IPS DF 6.9 (cell line): ENCODE measurements at regions not wholly inside any gene's neighbourhood (a gene's known extent, or its start where the extent isn't known, plus 50 kb on each side); places are given as distances from the start of the nearest gene placed in this dataset.

Source experiments
- DNase-seq: peaks from one replicate; pipeline ENCODE4 v3.0.0-alpha.2; 2013; ENCODE audit warnings: low read depth, low spot score
- H3K27ac ChIP-seq: one replicate; pipeline ENCODE4 v1.5.1; 2013; ENCODE audit warnings: low read length, control low read depth
- H3K27me3 ChIP-seq: 2 replicates; pipeline ENCODE4 v1.6.1; 2013; ENCODE audit warnings: mild to moderate bottlenecking, low read length; ENCODE audit not compliant: control insufficient read depth, insufficient read depth
- H3K36me3 ChIP-seq: 2 replicates; pipeline ENCODE4 v1.6.1; 2013; ENCODE audit warnings: low read length; ENCODE audit not compliant: control insufficient read depth, insufficient read depth
- H3K4me1 ChIP-seq: 2 replicates; pipeline ENCODE4 v1.6.1; 2013; ENCODE audit warnings: low read length; ENCODE audit not compliant: control insufficient read depth, insufficient read depth
- H3K4me3 ChIP-seq: 2 replicates; pipeline ENCODE4 v1.5.1; 2013; ENCODE audit warnings: mild to moderate bottlenecking, low read length
- H3K9me3 ChIP-seq: 2 replicates; pipeline ENCODE4 v1.6.1; 2013; ENCODE audit warnings: low read length, inconsistent platforms; ENCODE audit not compliant: control insufficient read depth, insufficient read depth
- WGBS: extraction: QIAGEN DNeasy Blood & Tissue Kit; methylation state at CpG from one replicate; pipeline ENCODE4 v1.1.7; 2013; ENCODE audit warnings: mixed read lengths, missing lambda C conversion rate; ENCODE audit not compliant: insufficient read length, insufficient coverage; 5-methylcytosine and 5-hydroxymethylcytosine counted together

DNA sequence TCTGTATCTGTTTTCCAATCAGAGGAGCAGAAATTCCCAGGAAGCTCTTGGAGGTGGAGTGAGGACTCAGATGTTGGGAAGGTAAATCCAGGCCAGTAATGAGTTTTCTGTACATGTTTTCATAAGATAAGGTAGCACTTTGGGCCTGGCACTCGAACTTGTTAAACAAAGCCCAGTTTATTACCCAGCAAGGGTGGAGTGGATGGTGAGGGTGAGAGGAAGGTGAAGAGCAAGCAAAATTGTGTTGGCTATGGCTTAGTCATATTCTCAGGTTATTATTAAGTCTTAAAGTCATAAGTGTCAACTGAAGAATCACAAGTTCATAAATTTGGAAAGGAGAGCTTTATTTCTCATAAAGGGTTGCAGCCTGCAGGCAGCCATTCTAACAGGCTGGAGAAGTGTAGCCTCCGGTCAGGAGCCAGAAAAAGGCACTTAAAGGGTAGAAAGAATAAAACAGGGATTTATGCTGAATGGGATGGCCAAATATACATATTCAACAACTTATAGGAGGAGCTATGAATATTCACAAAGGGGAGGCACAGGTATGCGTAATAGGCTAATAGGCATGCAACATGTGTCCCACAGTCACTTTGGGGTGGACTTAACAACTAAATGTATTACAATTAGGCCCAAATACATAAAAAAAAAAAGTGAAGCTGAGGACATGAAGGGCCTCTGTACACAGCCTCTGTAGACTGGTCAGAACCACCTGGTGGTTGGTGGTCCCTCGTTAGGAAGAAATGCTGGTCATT lies 523.9 kb downstream of the LMO4 start:
- H3K27me3 ChIP-seq = no peaks in the 10 kb centered on the region
- H3K4me3 ChIP-seq = no peak overlapping the region
- no peak overlapping the region for H3K27ac ChIP-seq
- H3K9me3 ChIP-seq = no peaks in the 10 kb centered on the region
- H3K36me3 ChIP-seq = no peaks in the 10 kb centered on the region
- WGBS = no CpG with 5 or more reads among the region's 4 CpGs
- DNase-seq = no peak
- no peaks in the 10 kb centered on the region; the same call in 1 of the 2 replicates for H3K4me1 ChIP-seq

DNA sequence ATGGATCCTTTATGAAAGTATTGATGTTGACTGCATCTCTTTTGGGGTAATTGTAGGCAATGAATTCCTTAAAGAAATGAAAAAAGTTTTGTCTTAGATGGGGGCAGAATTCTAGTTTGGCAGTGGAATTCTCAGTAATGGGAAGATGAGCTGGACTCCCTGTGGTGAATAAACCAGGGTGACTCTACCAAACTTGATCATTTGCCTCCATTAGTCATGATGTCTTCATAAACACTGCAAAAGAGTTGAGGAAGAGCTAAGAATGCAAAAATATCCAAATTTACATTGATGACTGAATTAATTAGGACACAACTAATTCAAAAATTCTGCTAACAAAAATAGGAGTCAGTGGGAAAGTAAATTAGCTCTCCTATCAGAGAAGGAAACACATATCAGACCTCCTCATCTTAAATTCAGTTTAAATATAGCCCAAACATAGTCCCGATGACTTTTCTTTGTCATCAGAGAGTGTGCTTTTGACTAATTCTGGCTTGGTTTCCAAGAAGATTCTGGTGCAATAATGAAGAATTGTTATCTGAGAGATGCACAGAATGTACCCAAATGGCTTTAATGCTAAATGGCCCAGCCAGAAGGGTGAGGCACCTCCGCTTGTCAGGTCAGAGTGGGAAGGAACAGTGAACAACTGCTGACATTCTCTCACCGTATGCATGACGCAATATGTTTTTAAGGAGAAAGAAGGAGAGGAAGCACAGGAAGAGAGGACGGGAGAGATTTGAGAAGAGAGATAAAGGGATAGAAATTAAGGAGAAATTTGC lies 525.1 kb downstream of the LMO4 start:
- Histone ChIP-seq H3K4me1 (no peaks in the 10 kb centered on the region; the same call in 1 of the 2 replicates), H3K27me3 (no peaks in the 10 kb centered on the region), H3K9me3 (no peaks in the 10 kb centered on the region), H3K27ac (no peak overlapping the region), H3K36me3 (no peaks in the 10 kb centered on the region), H3K4me3 (no peak overlapping the region)
- no peak for DNase-seq
- 100% methylated on average over 2 of the region's 5 CpGs for WGBS

DNA sequence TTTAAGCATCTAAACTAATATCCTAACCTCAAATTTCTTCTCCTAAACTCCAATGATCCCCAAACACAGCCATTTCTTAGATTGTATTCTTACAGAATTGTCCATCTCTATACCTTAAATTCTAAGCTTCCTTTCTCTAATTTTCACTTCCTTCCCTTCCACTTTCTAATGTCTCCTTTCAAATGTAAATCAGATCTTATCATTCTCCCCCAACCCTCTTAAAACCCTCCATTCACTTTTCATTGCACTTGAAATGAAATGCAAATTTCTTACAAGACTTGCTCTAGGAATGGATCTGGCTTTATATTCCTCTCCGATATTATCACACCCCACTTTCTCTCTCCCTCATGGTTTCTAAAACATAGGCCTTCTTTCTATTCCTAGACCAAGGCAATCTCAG lies 534.6 kb downstream of the LMO4 start:
- Histone ChIP-seq H3K4me1 (no peaks in the 10 kb centered on the region), H3K4me3 (no peak overlapping the region), H3K27me3 (no peaks in the 10 kb centered on the region), H3K27ac (no peak overlapping the region), H3K9me3 (no peaks in the 10 kb centered on the region), H3K36me3 (no peaks in the 10 kb centered on the region)
- WGBS = no CpG with 5 or more reads among the region's 1 CpG
- no peak for DNase-seq

DNA sequence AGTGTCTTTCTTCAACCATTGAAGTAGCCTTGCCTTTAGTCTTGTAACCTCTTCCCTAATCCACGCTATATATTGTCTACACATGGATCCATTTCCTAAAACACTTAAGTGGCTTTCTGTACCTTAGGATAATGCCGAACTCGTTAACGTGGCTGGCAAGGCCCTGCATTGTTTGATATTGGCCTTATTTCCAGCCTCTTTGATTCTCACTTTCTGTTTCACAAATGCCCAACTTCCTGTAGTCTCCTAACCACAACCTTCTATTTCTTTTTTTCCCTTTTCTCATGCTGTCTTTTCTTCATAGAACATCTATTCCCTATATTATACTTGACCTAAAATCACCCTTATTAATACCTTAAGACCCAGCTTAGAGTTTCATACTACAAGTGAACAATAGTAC lies 536.0 kb downstream of the LMO4 start:
- H3K27ac ChIP-seq = no peak overlapping the region
- H3K36me3 ChIP-seq = no peaks in the 10 kb centered on the region
- H3K27me3 ChIP-seq = no peaks in the 10 kb centered on the region
- no peaks in the 10 kb centered on the region for H3K9me3 ChIP-seq
- WGBS = no CpG with 5 or more reads among the region's 4 CpGs
- no peak overlapping the region for H3K4me3 ChIP-seq
- no peaks in the 10 kb centered on the region for H3K4me1 ChIP-seq
- DNase-seq = no peak

DNA sequence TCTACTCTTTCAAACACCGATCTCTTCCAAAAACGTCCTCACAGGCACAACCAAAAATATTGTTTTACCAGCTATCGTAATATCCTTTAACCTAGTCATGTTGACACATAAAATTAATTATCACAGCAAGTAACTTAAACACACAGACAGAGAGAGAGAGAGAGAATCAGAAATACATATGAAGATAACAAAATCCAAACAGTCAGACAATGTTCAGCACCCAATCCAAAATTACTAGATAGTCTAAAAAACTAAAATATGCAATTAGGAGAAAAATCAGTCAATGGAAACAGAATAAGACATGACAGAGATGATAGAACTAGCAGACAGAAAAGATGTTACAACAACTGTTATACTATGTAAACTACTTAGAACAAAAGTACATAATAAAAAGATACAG lies 537.7 kb downstream of the LMO4 start:
- Histone ChIP-seq H3K27ac (no peak overlapping the region), H3K9me3 (no peaks in the 10 kb centered on the region), H3K4me1 (no peaks in the 10 kb centered on the region), H3K27me3 (no peaks in the 10 kb centered on the region), H3K4me3 (no peak overlapping the region), H3K36me3 (no peaks in the 10 kb centered on the region)
- DNase-seq = no peak
- WGBS = 100% methylated on average over 3 of the region's 3 CpGs

DNA sequence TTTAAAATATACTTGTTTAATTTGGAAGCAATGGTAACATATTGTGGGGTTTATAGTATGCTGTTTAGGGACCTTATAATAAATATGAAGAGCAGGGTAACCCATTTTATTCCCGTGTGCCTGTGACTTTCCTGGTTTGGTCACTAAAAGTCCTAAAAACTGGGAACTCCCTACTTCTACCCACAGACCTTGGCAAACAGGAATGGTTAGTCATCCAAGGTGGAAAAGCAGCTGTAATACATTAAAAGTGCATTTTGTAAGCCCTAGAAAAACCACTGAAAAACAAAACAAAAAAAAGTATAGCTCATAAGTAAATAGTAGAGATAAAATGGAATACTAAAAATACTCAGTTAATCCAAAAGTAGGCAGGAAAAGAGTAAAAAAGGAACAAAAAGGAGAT lies 538.9 kb downstream of the LMO4 start:
- no peak overlapping the region for H3K4me3 ChIP-seq
- no peaks in the 10 kb centered on the region for H3K9me3 ChIP-seq
- no peaks in the 10 kb centered on the region for H3K27me3 ChIP-seq
- no peaks in the 10 kb centered on the region; the same call in 1 of the 2 replicates for H3K4me1 ChIP-seq
- no peak overlapping the region for H3K27ac ChIP-seq
- H3K36me3 ChIP-seq = no peaks in the 10 kb centered on the region
- no peak for DNase-seq
- WGBS = no CpG with 5 or more reads among the region's 1 CpG

DNA sequence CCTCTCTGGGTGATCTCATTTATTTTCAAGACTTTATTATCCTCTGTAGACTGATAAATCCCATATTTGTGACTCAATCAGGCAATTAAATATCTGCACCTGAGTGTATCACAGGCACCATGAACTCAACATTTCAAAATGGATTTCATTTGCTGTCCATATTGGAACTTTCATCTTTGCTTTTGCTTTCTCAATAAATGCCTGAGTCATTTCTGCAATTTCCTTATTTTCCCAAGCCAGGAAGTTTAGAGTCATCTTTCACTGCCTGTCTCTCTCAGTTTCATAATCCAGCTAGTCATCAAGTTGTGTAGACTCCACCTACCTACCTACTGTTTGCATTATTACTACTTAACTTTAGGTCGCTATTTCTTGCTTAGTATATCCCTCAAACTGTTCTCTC lies 540.9 kb downstream of the LMO4 start:
- Histone ChIP-seq H3K27me3 (no peaks in the 10 kb centered on the region), H3K36me3 (no peaks in the 10 kb centered on the region), H3K9me3 (no peaks in the 10 kb centered on the region), H3K4me3 (no peak overlapping the region), H3K4me1 (no peaks in the 10 kb centered on the region; the same call in 1 of the 2 replicates), H3K27ac (no peak overlapping the region)
- no CpG with 5 or more reads among the region's 1 CpG for WGBS
- DNase-seq = no peak

DNA sequence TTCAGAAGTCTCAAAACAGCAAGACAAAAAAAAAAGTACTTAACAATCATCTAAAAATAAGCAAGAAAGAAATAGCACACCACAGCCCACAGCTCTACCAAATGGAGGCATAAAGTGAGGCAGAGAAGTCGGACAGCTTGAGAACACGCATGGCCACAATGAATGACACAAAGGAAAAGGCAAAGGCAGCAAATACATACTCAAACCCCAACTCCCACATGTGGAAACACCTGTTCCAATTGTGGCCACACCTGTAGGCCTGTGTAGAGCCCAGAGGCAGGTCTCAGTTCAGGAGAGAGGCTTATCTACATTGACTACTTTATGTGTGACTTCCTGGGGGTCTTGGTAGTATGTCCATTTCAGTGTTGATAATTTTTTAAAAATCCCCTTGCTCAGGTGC lies 543.5 kb downstream of the LMO4 start:
- H3K27me3 ChIP-seq = no peaks in the 10 kb centered on the region
- no peak overlapping the region for H3K4me3 ChIP-seq
- no peaks in the 10 kb centered on the region; the same call in 1 of the 2 replicates for H3K4me1 ChIP-seq
- no peaks in the 10 kb centered on the region for H3K36me3 ChIP-seq
- no peak overlapping the region for H3K27ac ChIP-seq
- DNase-seq = no peak
- no peaks in the 10 kb centered on the region for H3K9me3 ChIP-seq
- WGBS = no CpG with 5 or more reads among the region's 2 CpGs

DNA sequence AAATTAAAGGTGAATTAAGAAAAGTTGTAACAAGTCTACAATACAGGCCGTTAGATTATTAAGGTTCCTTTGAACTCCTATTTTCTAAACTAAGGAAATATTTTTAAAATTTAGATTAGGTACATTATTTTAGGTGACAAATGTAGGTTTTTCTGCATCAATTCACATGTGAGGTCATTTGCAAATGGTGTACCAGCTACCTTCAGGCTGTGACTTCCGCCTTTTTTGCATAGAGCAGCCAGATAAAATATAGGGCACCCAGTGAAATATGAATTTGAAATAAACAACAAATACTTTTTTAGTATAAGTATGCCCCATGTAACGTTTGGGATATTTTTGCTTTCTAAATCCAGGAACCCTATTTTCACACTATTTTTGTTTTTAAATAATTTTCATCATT lies 544.0 kb downstream of the LMO4 start:
- H3K4me3 ChIP-seq = no peak overlapping the region
- H3K9me3 ChIP-seq = no peaks in the 10 kb centered on the region

DNA sequence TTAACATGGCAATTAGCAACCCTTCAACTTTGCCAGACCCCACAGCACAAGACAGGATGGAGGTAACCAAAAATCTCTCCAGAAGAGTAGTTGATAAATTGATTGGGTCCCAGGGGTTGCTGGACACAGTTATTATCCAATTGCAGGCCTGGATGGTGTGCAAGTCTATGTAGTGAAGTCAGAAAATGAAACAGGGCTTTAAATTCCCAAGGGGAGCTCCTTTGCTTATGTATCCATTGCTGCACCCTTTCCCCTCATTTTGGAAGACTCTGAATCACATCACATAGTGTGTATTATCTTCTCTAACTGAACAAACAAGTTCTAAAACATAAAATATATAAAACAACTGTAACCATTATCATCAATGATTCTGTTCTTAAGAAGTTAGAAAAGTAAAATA lies 550.2 kb downstream of the LMO4 start:
- no peaks in the 10 kb centered on the region; the same call in 1 of the 2 replicates for H3K9me3 ChIP-seq
- no peak overlapping the region for H3K4me3 ChIP-seq
- H3K27me3 ChIP-seq = no peaks in the 10 kb centered on the region
- no peaks in the 10 kb centered on the region for H3K36me3 ChIP-seq
- no peak for DNase-seq
- no peaks in the 10 kb centered on the region for H3K4me1 ChIP-seq
- no peak overlapping the region for H3K27ac ChIP-seq

More for the DNA sequence above, 544.0 kb downstream of the LMO4 start:
- Histone ChIP-seq H3K4me1 (no peaks in the 10 kb centered on the region; the same call in 1 of the 2 replicates), H3K27ac (no peak overlapping the region), H3K27me3 (no peaks in the 10 kb centered on the region), H3K36me3 (no peaks in the 10 kb centered on the region)
- DNase-seq = no peak
- WGBS = no CpG with 5 or more reads among the region's 3 CpGs
